ENCODE measurements at regions not wholly inside any gene's neighbourhood (a gene's known extent, or its start where the extent isn't known, plus 50 kb on each side); places are given as distances from the start of the nearest gene placed in this dataset.
A peak's percentile ranks its signal among the peaks of the same experiment; 100 is the strongest.

- H3K27ac ChIP-seq = no peak overlapping the region
- DNase-seq = no peak
- H3K27me3 ChIP-seq = no peaks in the 10 kb centered on the region
- intact Hi-C loops (cut with DNase I) = no loop called here
- no peaks in the 10 kb centered on the region for H3K36me3 ChIP-seq
- TF ChIP-seq CTCF (IDR thresholded peaks at IDR 0.05) (no peak), POLR2A (IDR thresholded peaks at IDR 0.05) (no peak)
- H3K9me3 ChIP-seq = no peaks in the 10 kb centered on the region
- H3K4me3 ChIP-seq (replicated peaks in 1 of 3) = no peak overlapping the region
- WGBS, 2 donors = 61 to 86% methylated on average over 2 of the region's 2 CpGs
- H3K4me1 ChIP-seq = peaks cover 0 to 5% of the 10 kb centered on the region in 2 donors
Measured at GRCh38 chr20:16205507-16205906, 367.7 kb downstream of the KIF16B start.

GRCh38 chr20:16203096-16203495 lies 370.2 kb downstream of the KIF16B start:
- no peak overlapping the region for H3K4me3 ChIP-seq (replicated peaks in 1 of 3)
- no peak overlapping the region for H3K27ac ChIP-seq
- intact Hi-C loops (cut with DNase I) = no loop called here
- H3K9me3 ChIP-seq = no peaks in the 10 kb centered on the region
- TF ChIP-seq POLR2A (IDR thresholded peaks at IDR 0.05) (no peak), CTCF (IDR thresholded peaks at IDR 0.05) (no peak)
- H3K36me3 ChIP-seq = no peaks in the 10 kb centered on the region
- H3K4me1 ChIP-seq = peaks cover 0 to 5% of the 10 kb centered on the region in 2 donors
- DNase-seq = peak in 1 of 2 donors; percentile 9
- no peaks in the 10 kb centered on the region for H3K27me3 ChIP-seq

GRCh38 chr20:16201191-16201590 lies 372.1 kb downstream of the KIF16B start:
- Histone ChIP-seq H3K4me3 (replicated peaks in 1 of 3) (no peak overlapping the region), H3K27me3 (no peaks in the 10 kb centered on the region), H3K36me3 (no peaks in the 10 kb centered on the region), H3K27ac (no peak overlapping the region), H3K9me3 (no peaks in the 10 kb centered on the region), H3K4me1 (peaks cover 0 to 5% of the 10 kb centered on the region in 2 donors)
- TF ChIP-seq CTCF (IDR thresholded peaks at IDR 0.05) (no peak), POLR2A (IDR thresholded peaks at IDR 0.05) (no peak)
- no peak for DNase-seq
- intact Hi-C loops (cut with DNase I) = no loop called here
- 93 to 96% methylated on average over 4 of the region's 4 CpGs for WGBS, 2 donors

- intact Hi-C loops (cut with DNase I) = no loop called here
- TF ChIP-seq POLR2A (IDR thresholded peaks at IDR 0.05) (no peak), CTCF (IDR thresholded peaks at IDR 0.05) (no peak)
- DNase-seq = no peak
- Histone ChIP-seq H3K4me1 (no peaks in the 10 kb centered on the region), H3K36me3 (no peaks in the 10 kb centered on the region), H3K27ac (no peak overlapping the region), H3K27me3 (no peaks in the 10 kb centered on the region), H3K9me3 (no peaks in the 10 kb centered on the region), H3K4me3 (replicated peaks in 1 of 3) (no peak overlapping the region)
- 84 to 87% methylated on average over 2 of the region's 2 CpGs for WGBS, 2 donors
Measured at GRCh38 chr20:16197696-16198095, 375.6 kb downstream of the KIF16B start.

- intact Hi-C loops (cut with DNase I) = no loop called here
Measured at GRCh38 chr20:16195671-16196070, 377.6 kb downstream of the KIF16B start.

More at GRCh38 chr20:16195671-16196070, 377.6 kb downstream of the KIF16B start:
- Histone ChIP-seq H3K4me3 (replicated peaks in 1 of 3) (no peak overlapping the region), H3K27ac (no peak overlapping the region), H3K9me3 (no peaks in the 10 kb centered on the region), H3K36me3 (no peaks in the 10 kb centered on the region), H3K4me1 (no peaks in the 10 kb centered on the region), H3K27me3 (no peaks in the 10 kb centered on the region)
- DNase-seq = no peak
- TF ChIP-seq POLR2A (IDR thresholded peaks at IDR 0.05) = no peak
- TF ChIP-seq CTCF (IDR thresholded peaks at IDR 0.05) = no peak

All from thyroid gland (tissue), 4 donors.